ENCODE measurements at regions not wholly inside any gene's neighbourhood (a gene's known extent, or its start where the extent isn't known, plus 50 kb on each side); places are given as distances from the start of the nearest gene placed in this dataset.

DNA sequence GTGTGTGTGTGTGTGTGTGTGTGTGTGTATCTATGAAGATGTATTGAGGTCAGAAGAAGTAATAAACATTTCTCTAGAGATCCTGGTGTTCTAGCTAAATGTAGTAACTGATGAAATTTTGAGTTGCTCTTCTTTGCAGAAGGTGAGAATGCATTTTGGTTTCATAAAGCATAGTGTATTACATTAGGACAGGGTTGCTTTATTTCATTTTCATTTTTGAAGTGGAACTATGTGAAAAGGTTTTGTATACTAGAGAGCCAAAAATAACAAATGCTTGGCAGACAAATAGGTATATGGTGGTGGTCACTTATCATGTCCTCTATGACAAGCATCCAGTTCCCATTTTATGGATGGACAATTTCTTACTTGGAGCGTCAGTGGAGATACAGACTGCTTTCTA is 99.0 kb downstream of the CASP12 start:
- Histone ChIP-seq H3K4me3 (ENCODE audit: low read depth, low read length) (no peak overlapping the region), H3K4me1 (ENCODE audit: control insufficient read depth, insufficient read depth, low read length) (no peaks in the 10 kb centered on the region; the same call in 1 of the 2 replicates), H3K36me3 (ENCODE audit: control insufficient read depth, insufficient read depth, low read length) (no peaks in the 10 kb centered on the region), H3K27ac (ENCODE audit: low read depth, low read length) (no peak overlapping the region), H3K27me3 (ENCODE audit: control insufficient read depth, insufficient read depth, low read length) (no peaks in the 10 kb centered on the region), H3K9ac (ENCODE audit: low read depth, low read length) (no peak overlapping the region), H3K9me3 (ENCODE audit: control insufficient read depth, insufficient read depth, low read length) (no peaks in the 10 kb centered on the region)

DNA sequence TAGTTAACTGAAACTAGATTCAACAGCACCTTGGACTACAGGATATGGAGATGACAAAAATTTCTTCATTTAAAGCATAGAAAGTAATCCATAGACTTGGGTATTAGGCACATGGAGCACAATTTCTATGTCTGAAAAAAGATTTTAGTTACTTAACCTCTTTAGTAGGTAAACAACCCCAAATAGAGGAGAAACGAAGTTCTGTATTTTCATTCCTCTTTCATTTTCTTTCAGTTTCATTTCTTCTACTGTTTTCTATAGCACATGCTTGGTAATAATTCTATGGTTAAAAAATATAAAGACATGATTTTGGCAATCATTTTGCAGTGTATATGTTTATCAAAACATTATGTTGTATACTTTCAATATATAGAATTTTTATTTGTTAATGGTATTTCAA is 99.5 kb downstream of the CASP12 start:
- Histone ChIP-seq H3K27me3 (ENCODE audit: control insufficient read depth, insufficient read depth, low read length) (no peaks in the 10 kb centered on the region), H3K36me3 (ENCODE audit: control insufficient read depth, insufficient read depth, low read length) (no peaks in the 10 kb centered on the region), H3K9me3 (ENCODE audit: control insufficient read depth, insufficient read depth, low read length) (no peaks in the 10 kb centered on the region), H3K9ac (ENCODE audit: low read depth, low read length) (no peak overlapping the region), H3K4me3 (ENCODE audit: low read depth, low read length) (no peak overlapping the region), H3K27ac (ENCODE audit: low read depth, low read length) (no peak overlapping the region), H3K4me1 (ENCODE audit: control insufficient read depth, insufficient read depth, low read length) (no peaks in the 10 kb centered on the region; the same call in 1 of the 2 replicates)

DNA sequence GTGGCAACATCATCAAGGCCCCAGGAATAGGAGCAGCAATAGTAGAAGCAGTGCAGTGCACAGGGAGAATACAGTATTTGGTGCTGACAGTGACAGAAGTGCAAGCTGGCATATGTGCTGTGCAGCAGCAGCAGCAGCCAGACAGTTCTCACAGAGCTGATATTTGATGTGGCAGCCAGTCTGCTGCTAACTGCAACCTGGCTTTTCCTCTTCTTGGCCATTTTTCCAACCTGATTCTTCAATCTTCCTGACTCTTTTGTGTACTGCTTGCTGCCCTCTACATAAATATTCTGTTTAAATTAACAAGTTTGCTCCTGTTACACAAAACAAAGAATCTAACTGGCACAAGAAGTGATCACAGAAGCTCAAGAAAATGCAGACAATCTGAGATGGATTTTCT is 102.0 kb downstream of the CASP12 start:
- H3K36me3 ChIP-seq (ENCODE audit: control insufficient read depth, insufficient read depth, low read length), result no peaks in the 10 kb centered on the region
- H3K4me1 ChIP-seq (ENCODE audit: control insufficient read depth, insufficient read depth, low read length), result no peaks in the 10 kb centered on the region
- no peak overlapping the region for H3K4me3 ChIP-seq (ENCODE audit: low read depth, low read length)
- no peaks in the 10 kb centered on the region for H3K9me3 ChIP-seq (ENCODE audit: control insufficient read depth, insufficient read depth, low read length)
- no peak overlapping the region for H3K9ac ChIP-seq (ENCODE audit: low read depth, low read length)
- no peaks in the 10 kb centered on the region for H3K27me3 ChIP-seq (ENCODE audit: control insufficient read depth, insufficient read depth, low read length)
- no peak overlapping the region for H3K27ac ChIP-seq (ENCODE audit: low read depth, low read length)

GRCh38 chr11:104795501-104796213 is 102.6 kb downstream of the CASP12 start:
- H3K9me3 ChIP-seq (ENCODE audit: control insufficient read depth, insufficient read depth, low read length), result no peaks in the 10 kb centered on the region
- H3K36me3 ChIP-seq (ENCODE audit: control insufficient read depth, insufficient read depth, low read length), result no peaks in the 10 kb centered on the region
- no peak overlapping the region for H3K27ac ChIP-seq (ENCODE audit: low read depth, low read length)
- no peak overlapping the region for H3K9ac ChIP-seq (ENCODE audit: low read depth, low read length)
- H3K4me1 ChIP-seq (ENCODE audit: control insufficient read depth, insufficient read depth, low read length), result no peaks in the 10 kb centered on the region
- no peak overlapping the region for H3K4me3 ChIP-seq (ENCODE audit: low read depth, low read length)
- H3K27me3 ChIP-seq (ENCODE audit: control insufficient read depth, insufficient read depth, low read length), result no peaks in the 10 kb centered on the region

DNA sequence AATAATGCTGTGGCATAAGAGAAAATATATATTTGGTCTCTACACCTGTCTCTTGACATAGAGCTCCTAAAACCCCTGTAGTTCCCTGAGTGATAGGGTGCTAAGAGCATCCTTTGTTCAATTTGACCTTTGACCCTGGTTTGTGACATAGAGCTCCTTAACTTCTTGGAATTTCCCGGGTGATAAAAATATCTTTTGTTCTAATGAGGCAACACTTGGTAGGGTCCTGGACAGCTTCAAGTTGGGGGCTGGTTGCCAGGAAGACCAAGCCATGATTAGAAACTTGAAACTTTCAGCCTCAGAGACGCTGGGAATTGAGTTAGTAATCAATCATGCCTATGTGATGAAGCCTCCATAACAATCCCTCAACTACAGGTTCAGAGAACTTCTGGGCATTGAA is 105.4 kb downstream of the CASP12 start:
- H3K4me3 ChIP-seq (ENCODE audit: low read depth, low read length), result no peak overlapping the region
- H3K4me1 ChIP-seq (ENCODE audit: control insufficient read depth, insufficient read depth, low read length), result no peaks in the 10 kb centered on the region
- H3K27ac ChIP-seq (ENCODE audit: low read depth, low read length), result no peak overlapping the region
- H3K9me3 ChIP-seq (ENCODE audit: control insufficient read depth, insufficient read depth, low read length), result no peaks in the 10 kb centered on the region
- H3K9ac ChIP-seq (ENCODE audit: low read depth, low read length), result no peak overlapping the region
- no peaks in the 10 kb centered on the region for H3K27me3 ChIP-seq (ENCODE audit: control insufficient read depth, insufficient read depth, low read length)
- H3K36me3 ChIP-seq (ENCODE audit: control insufficient read depth, insufficient read depth, low read length), result no peaks in the 10 kb centered on the region

DNA sequence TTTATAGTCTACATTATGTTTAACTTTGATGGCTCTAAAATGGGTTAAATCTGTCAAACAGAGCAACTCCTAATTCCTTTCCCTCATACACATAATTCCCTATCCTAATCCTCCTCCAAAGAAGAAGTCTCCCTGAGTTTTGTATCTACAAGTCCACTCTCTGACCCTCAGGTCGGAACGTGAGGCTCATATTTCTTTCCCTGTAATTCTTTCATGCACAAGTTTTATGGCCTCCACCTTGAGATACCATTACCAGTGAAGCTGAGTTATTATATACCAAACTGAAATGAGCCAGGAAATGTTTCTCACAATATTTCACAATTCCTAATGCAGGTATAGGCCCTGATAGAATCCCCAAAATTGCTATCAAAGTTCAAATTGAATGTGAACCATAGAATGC is 106.4 kb downstream of the CASP12 start:
- H3K27ac ChIP-seq (ENCODE audit: low read depth, low read length), result no peak overlapping the region
- H3K4me1 ChIP-seq (ENCODE audit: control insufficient read depth, insufficient read depth, low read length), result no peaks in the 10 kb centered on the region

DNA sequence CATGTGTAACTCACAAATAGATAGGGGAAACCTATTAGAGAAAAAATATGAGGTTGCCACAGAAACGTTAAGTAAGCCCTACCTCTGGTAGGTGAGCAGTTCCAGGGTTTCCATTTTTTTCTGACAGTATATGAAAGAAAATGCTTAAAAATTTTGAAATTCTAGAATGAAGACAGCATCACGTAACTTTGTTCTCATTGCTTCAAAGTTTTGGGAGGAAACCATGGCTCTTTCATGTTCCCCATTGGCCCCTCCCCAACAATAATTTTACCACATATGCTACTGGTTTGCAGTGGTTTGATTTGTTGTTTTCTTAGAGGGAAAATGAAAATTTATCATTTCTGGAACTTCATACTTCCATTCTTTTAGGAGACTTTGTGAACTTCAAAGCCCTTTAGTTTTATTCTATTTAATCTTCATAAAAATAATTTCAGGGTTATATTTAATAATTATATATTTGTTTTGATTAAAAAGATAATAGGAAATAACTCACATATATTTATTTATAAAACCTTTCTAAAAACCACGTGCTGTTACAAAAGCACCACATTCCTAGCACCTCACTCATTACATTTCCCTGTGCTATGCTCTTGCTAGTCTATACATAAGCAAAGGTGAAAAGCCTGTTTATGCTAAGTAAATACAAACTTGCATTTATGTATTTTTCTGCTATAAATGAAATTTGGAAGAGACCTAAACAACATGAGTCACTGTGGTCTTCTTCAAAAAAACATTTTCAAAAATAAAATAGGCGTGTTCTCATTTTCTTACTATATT is 113.4 kb downstream of the CASP12 start:
- no peak overlapping the region for H3K27ac ChIP-seq (ENCODE audit: low read depth, low read length)
- H3K9me3 ChIP-seq (ENCODE audit: control insufficient read depth, insufficient read depth, low read length), result no peaks in the 10 kb centered on the region
- no peaks in the 10 kb centered on the region for H3K36me3 ChIP-seq (ENCODE audit: control insufficient read depth, insufficient read depth, low read length)
- H3K4me1 ChIP-seq (ENCODE audit: control insufficient read depth, insufficient read depth, low read length), result peaks cover 37% of the 10 kb centered on the region
- H3K4me3 ChIP-seq (ENCODE audit: low read depth, low read length), result no peak overlapping the region
- H3K9ac ChIP-seq (ENCODE audit: low read depth, low read length), result no peak overlapping the region
- H3K27me3 ChIP-seq (ENCODE audit: control insufficient read depth, insufficient read depth, low read length), result no peaks in the 10 kb centered on the region

More for the DNA sequence above, 106.4 kb downstream of the CASP12 start:
- Histone ChIP-seq H3K27me3 (ENCODE audit: control insufficient read depth, insufficient read depth, low read length) (no peaks in the 10 kb centered on the region), H3K36me3 (ENCODE audit: control insufficient read depth, insufficient read depth, low read length) (no peaks in the 10 kb centered on the region), H3K9me3 (ENCODE audit: control insufficient read depth, insufficient read depth, low read length) (no peaks in the 10 kb centered on the region), H3K9ac (ENCODE audit: low read depth, low read length) (no peak overlapping the region), H3K4me3 (ENCODE audit: low read depth, low read length) (no peak overlapping the region)

- Histone ChIP-seq H3K9ac (ENCODE audit: low read depth, low read length) (no peak overlapping the region; the same call in 1 of the 2 replicates), H3K4me1 (ENCODE audit: control insufficient read depth, insufficient read depth, low read length) (peaks cover 37% of the 10 kb centered on the region), H3K4me3 (ENCODE audit: low read depth, low read length) (no peak overlapping the region), H3K27me3 (ENCODE audit: control insufficient read depth, insufficient read depth, low read length) (no peaks in the 10 kb centered on the region), H3K27ac (ENCODE audit: low read depth, low read length) (peak overlapping the region; percentile 95), H3K36me3 (ENCODE audit: control insufficient read depth, insufficient read depth, low read length) (no peaks in the 10 kb centered on the region), H3K9me3 (ENCODE audit: control insufficient read depth, insufficient read depth, low read length) (no peaks in the 10 kb centered on the region; the same call in 1 of the 2 replicates)
Observed at GRCh38 chr11:104783241-104783640, 115.0 kb downstream of the CASP12 start.

- Histone ChIP-seq H3K9ac (ENCODE audit: low read depth, low read length) (no peak overlapping the region), H3K27me3 (ENCODE audit: control insufficient read depth, insufficient read depth, low read length) (no peaks in the 10 kb centered on the region), H3K4me1 (ENCODE audit: control insufficient read depth, insufficient read depth, low read length) (peaks cover 37% of the 10 kb centered on the region), H3K4me3 (ENCODE audit: low read depth, low read length) (peak overlapping the region; percentile 16; the same call in 1 of the 2 replicates), H3K27ac (ENCODE audit: low read depth, low read length) (peak overlapping the region; percentile 95), H3K36me3 (ENCODE audit: control insufficient read depth, insufficient read depth, low read length) (no peaks in the 10 kb centered on the region), H3K9me3 (ENCODE audit: control insufficient read depth, insufficient read depth, low read length) (no peaks in the 10 kb centered on the region; the same call in 1 of the 2 replicates)
Observed at GRCh38 chr11:104782377-104782754, 115.9 kb downstream of the CASP12 start.

DNA sequence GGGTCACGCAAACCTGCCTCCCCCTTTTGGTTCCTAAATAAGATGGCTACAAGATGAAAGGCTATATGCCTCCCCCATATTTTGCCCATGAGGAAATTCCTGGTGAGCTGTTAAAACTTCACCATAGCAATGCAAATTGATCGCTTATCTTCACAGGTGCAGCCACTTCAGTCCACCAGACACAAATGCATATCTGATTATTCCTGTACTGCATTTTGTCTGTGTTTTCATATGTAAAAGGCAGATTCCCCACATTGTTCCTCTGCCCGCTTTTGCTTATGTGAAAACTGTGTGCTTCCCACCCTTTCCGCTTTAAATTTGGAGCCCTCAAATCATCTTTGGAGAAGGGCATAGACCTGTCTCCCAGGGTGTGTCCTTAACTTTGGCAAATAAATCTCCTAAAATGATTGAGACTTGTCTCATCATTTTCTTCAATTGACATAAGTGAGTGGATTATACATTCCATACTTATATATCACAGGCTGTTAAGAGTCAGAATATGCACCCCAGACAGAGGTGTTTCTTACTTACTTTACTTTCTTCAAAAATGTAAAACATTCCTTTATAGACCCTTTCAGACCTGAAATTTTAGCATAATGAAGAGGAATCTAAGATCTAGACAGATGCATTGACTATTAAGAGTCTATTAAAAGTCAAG is 116.4 kb downstream of the CASP12 start:
- Histone ChIP-seq H3K27ac (ENCODE audit: low read depth, low read length) (peak overlapping the region; percentile 95), H3K36me3 (ENCODE audit: control insufficient read depth, insufficient read depth, low read length) (no peaks in the 10 kb centered on the region), H3K9ac (ENCODE audit: low read depth, low read length) (peak overlapping the region; percentile 1; the same call in 1 of the 2 replicates), H3K27me3 (ENCODE audit: control insufficient read depth, insufficient read depth, low read length) (no peaks in the 10 kb centered on the region), H3K4me3 (ENCODE audit: low read depth, low read length) (no peak overlapping the region; the same call in 1 of the 2 replicates), H3K4me1 (ENCODE audit: control insufficient read depth, insufficient read depth, low read length) (peaks cover 37% of the 10 kb centered on the region), H3K9me3 (ENCODE audit: control insufficient read depth, insufficient read depth, low read length) (no peaks in the 10 kb centered on the region; the same call in 1 of the 2 replicates)
